ENCODE measurements at regions not wholly inside any gene's neighbourhood (a gene's known extent, or its start where the extent isn't known, plus 50 kb on each side); places are given as distances from the start of the nearest gene placed in this dataset.

DNA sequence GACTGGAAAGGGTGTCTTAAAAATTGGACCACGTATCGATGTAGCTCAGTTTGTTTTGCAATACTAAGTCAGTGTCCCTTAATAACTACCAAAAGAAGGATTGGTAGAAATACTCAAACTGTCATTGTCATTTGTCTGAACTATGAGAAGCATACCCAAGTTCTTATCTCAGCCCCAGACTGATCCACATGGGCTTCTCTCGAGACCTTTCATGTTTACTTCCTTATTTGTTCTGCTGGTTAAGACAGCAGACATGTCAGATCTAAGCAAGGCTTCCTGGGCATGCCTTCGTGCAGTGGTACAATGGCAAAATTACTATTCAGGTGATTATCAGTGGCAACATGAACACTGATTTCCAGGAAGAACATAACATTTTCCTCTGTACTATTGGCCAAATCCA is 211.1 kb upstream of the PHACTR1 start:
- Histone ChIP-seq H3K9me3 (no peaks in the 10 kb centered on the region), H3K4me1 (no peaks in the 10 kb centered on the region), H3K36me3 (replicated peaks) (no peaks in the 10 kb centered on the region), H3K27me3 (ENCODE audit: low read depth) (no peaks in the 10 kb centered on the region), H3K4me3 (no peak overlapping the region)
- in situ Hi-C loops (cut with MboI; ENCODE audit: low sequenced_read_pairs) = no loop called here
- DNase-seq (ENCODE audit: low spot score in 2 of 2) = no peak

GRCh38 chr6:12506159-12506558 is 210.4 kb upstream of the PHACTR1 start:
- no peak for DNase-seq (ENCODE audit: low spot score in 2 of 2)
- no peaks in the 10 kb centered on the region for H3K4me1 ChIP-seq
- no peak overlapping the region for H3K4me3 ChIP-seq
- no peaks in the 10 kb centered on the region for H3K9me3 ChIP-seq
- in situ Hi-C loops (cut with MboI; ENCODE audit: low sequenced_read_pairs) = no loop called here
- no peaks in the 10 kb centered on the region for H3K36me3 ChIP-seq (replicated peaks)
- H3K27me3 ChIP-seq (ENCODE audit: low read depth) = no peaks in the 10 kb centered on the region

GRCh38 chr6:12507636-12508035 is 208.9 kb upstream of the PHACTR1 start:
- Histone ChIP-seq H3K4me1 (no peaks in the 10 kb centered on the region), H3K36me3 (replicated peaks) (no peaks in the 10 kb centered on the region), H3K9me3 (no peaks in the 10 kb centered on the region), H3K4me3 (no peak overlapping the region), H3K27me3 (ENCODE audit: low read depth) (no peaks in the 10 kb centered on the region)
- DNase-seq (ENCODE audit: low spot score in 2 of 2) = no peak
- in situ Hi-C loops (cut with MboI; ENCODE audit: low sequenced_read_pairs) = no loop called here

- in situ Hi-C loops (cut with MboI; ENCODE audit: low sequenced_read_pairs) = no loop called here
- H3K36me3 ChIP-seq (replicated peaks) = no peaks in the 10 kb centered on the region
- no peak for DNase-seq (ENCODE audit: low spot score in 2 of 2)
- no peaks in the 10 kb centered on the region for H3K9me3 ChIP-seq
- H3K4me3 ChIP-seq = no peak overlapping the region
- no peaks in the 10 kb centered on the region for H3K27me3 ChIP-seq (ENCODE audit: low read depth)
- H3K4me1 ChIP-seq = no peaks in the 10 kb centered on the region
These were observed 208.0 kb upstream of the PHACTR1 start for GRCh38 chr6:12508553-12508952.

GRCh38 chr6:12509060-12509459 is 207.5 kb upstream of the PHACTR1 start:
- no peaks in the 10 kb centered on the region for H3K36me3 ChIP-seq (replicated peaks)
- no peak overlapping the region for H3K4me3 ChIP-seq
- no peaks in the 10 kb centered on the region for H3K9me3 ChIP-seq
- no peaks in the 10 kb centered on the region for H3K27me3 ChIP-seq (ENCODE audit: low read depth)
- H3K4me1 ChIP-seq = no peaks in the 10 kb centered on the region
- no peak for DNase-seq (ENCODE audit: low spot score in 2 of 2)
- in situ Hi-C loops (cut with MboI; ENCODE audit: low sequenced_read_pairs) = no loop called here

DNA sequence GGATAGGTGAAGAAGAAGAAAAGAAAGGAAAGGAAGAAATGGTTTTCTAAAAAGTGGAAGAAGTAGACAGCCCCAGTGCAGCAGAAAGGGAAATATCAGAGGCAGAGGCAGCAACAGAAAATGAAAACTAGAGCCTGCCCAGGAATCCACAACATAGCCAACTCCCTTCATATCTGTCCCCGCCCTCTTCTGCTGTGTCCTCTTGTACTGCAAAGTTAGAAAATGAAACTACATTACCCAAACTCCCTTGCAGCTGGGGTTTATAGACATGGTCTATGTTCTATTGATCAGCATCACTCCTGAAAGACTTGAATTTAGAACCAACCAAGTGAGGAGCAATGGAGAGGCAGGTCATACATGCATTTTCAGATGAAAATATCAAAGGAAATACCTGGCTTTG is 200.5 kb upstream of the PHACTR1 start:
- no peaks in the 10 kb centered on the region for H3K36me3 ChIP-seq (replicated peaks)
- H3K4me3 ChIP-seq = no peak overlapping the region
- no peaks in the 10 kb centered on the region for H3K27me3 ChIP-seq (ENCODE audit: low read depth)
- H3K9me3 ChIP-seq = no peaks in the 10 kb centered on the region
- H3K4me1 ChIP-seq = no peaks in the 10 kb centered on the region
- in situ Hi-C loops (cut with MboI; ENCODE audit: low sequenced_read_pairs) = no loop called here
- no peak for DNase-seq (ENCODE audit: low spot score in 2 of 2)

- no peaks in the 10 kb centered on the region for H3K4me1 ChIP-seq
- in situ Hi-C loops (cut with MboI; ENCODE audit: low sequenced_read_pairs) = no loop called here
- no peak for DNase-seq (ENCODE audit: low spot score in 2 of 2)
- H3K9me3 ChIP-seq = no peaks in the 10 kb centered on the region
- no peaks in the 10 kb centered on the region for H3K27me3 ChIP-seq (ENCODE audit: low read depth)
- H3K4me3 ChIP-seq = no peak overlapping the region
- no peaks in the 10 kb centered on the region for H3K36me3 ChIP-seq (replicated peaks)
These were observed 194.2 kb upstream of the PHACTR1 start for GRCh38 chr6:12522347-12522746.

DNA sequence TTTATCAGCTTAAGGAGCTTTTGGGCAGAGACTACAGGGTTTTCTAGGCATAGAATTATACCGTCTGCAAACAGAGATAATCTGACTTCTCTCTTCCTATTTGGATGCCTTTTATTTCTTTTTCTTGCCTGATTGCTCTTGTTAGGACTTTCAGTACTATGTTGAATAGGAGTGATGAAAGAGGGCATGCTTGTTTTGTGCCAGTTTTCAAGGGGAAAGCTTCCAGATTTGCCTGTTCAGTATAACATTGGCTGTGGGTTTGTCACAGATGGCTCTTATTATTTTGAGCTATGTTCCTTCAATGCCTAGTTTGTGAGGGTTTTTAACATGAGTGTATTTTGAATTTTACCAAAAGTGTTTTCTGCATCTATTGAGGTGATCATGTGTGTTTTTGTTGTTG is 192.8 kb upstream of the PHACTR1 start:
- Histone ChIP-seq H3K4me3 (no peak overlapping the region), H3K27me3 (ENCODE audit: low read depth) (no peaks in the 10 kb centered on the region), H3K36me3 (replicated peaks) (no peaks in the 10 kb centered on the region), H3K4me1 (no peaks in the 10 kb centered on the region), H3K9me3 (no peaks in the 10 kb centered on the region)
- no peak for DNase-seq (ENCODE audit: low spot score in 2 of 2)
- in situ Hi-C loops (cut with MboI; ENCODE audit: low sequenced_read_pairs) = no loop called here

DNA sequence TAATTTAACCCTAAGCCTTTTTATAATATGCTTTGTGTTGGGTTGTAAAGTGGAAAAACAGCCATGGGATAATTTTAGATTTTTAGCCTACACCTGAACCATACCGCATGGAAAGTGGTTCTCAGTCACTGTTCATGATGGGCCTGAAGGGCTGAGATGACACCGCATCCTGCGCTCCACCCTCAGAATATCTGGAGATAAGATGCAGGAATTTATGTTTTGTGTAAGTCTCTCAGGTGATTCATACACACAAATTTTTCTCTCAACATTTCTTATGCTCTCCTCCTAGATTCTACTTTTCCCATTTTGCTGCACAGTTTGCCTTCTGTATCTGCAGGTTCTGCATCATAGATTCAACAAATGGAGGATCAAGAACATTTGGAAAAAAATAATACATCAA is 191.3 kb upstream of the PHACTR1 start:
- Histone ChIP-seq H3K4me3 (no peak overlapping the region), H3K27me3 (ENCODE audit: low read depth) (no peaks in the 10 kb centered on the region), H3K36me3 (replicated peaks) (no peaks in the 10 kb centered on the region), H3K9me3 (no peaks in the 10 kb centered on the region), H3K4me1 (no peaks in the 10 kb centered on the region)
- in situ Hi-C loops (cut with MboI; ENCODE audit: low sequenced_read_pairs) = no loop called here
- no peak for DNase-seq (ENCODE audit: low spot score in 2 of 2)

DNA sequence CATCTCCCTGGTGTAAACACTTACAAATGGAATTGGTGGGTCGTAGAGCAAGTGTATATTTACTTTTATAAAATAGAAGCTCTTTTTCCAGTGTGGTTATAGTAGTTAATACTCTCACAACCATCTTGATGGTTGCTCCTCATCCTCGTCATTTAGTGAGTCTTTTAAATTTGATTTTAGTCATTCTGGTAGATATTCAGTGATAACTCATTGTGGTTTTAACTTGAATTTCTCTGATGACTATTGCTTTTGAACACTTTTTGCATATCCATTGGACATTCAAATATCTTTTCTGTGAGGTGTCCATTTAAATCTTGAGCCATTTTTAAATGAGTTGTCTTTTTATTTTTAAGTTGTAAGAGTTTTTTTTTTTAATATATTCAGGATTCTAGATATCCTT is 189.2 kb upstream of the PHACTR1 start:
- Histone ChIP-seq H3K4me1 (no peaks in the 10 kb centered on the region), H3K27me3 (ENCODE audit: low read depth) (no peaks in the 10 kb centered on the region), H3K9me3 (no peaks in the 10 kb centered on the region), H3K4me3 (no peak overlapping the region), H3K36me3 (replicated peaks) (no peaks in the 10 kb centered on the region)
- in situ Hi-C loops (cut with MboI; ENCODE audit: low sequenced_read_pairs) = no loop called here
- DNase-seq (ENCODE audit: low spot score in 2 of 2) = no peak

DNA sequence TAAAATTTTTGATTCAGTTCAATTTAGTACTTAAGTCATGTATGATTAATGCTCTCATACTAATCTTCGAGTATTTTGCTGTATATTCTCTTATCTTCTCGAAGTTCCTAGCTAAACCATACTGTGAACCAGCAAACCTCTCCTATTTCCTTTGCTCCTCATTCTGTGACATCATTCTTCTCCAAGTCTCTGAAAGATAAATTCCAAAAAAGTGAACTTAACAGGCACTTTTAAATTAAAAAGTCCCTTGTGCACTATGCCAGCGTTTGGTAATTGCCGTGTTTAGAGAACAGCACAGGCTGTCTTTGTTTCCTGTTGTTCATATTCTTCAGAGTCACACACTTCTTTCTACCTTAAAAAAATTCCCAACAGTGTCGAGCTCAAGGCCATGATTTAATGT is 188.4 kb upstream of the PHACTR1 start:
- H3K27me3 ChIP-seq (ENCODE audit: low read depth) = no peaks in the 10 kb centered on the region
- no peak for DNase-seq (ENCODE audit: low spot score in 2 of 2)
- H3K4me1 ChIP-seq = no peaks in the 10 kb centered on the region
- no peaks in the 10 kb centered on the region for H3K36me3 ChIP-seq (replicated peaks)
- no peaks in the 10 kb centered on the region for H3K9me3 ChIP-seq
- in situ Hi-C loops (cut with MboI; ENCODE audit: low sequenced_read_pairs) = no loop called here
- H3K4me3 ChIP-seq = no peak overlapping the region

DNA sequence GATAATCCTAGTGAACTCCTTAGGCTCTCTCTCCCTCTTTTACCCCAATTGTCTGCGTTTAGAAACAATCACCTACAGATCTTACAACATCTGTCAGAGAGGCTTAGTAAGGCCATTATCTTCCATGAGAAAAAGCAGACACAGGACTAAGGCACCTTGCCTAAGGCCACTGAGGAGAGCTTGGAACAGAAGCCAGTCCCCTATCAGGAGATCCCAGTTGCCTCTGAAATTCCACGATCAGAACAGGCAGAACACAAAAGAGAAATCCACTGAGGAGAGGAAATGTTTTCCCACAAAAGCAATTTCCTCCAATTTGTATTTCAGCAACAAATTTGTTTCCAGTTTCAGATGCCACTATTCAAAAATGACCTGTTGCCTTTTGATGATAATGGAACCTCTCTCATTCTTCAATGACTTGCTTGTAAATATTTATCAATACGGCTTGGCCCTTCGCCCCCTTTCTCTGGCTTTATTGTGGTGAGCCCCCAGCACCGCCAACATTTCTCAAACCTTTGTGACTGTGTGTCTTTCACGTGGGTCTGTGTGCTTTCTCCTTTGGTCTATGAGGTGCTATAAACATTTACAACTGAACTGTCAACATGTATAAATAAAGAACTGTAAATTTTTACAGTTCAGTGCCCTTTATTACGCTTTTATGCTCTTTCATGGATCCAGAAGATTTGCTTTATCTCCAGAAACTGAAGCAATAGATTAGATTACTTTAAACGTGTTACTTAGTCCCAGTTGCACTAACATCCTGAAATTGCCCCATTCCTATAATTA is 187.8 kb upstream of the PHACTR1 start:
- H3K36me3 ChIP-seq (replicated peaks) = no peaks in the 10 kb centered on the region
- no peaks in the 10 kb centered on the region for H3K9me3 ChIP-seq
- H3K27me3 ChIP-seq (ENCODE audit: low read depth) = no peaks in the 10 kb centered on the region
- in situ Hi-C loops (cut with MboI; ENCODE audit: low sequenced_read_pairs) = no loop called here
- H3K4me3 ChIP-seq = no peak overlapping the region
- no peak for DNase-seq (ENCODE audit: low spot score in 2 of 2)
- H3K4me1 ChIP-seq = no peaks in the 10 kb centered on the region

- Histone ChIP-seq H3K9me3 (no peaks in the 10 kb centered on the region), H3K27me3 (ENCODE audit: low read depth) (no peaks in the 10 kb centered on the region), H3K4me1 (no peaks in the 10 kb centered on the region), H3K36me3 (replicated peaks) (no peaks in the 10 kb centered on the region), H3K4me3 (no peak overlapping the region)
- in situ Hi-C loops (cut with MboI; ENCODE audit: low sequenced_read_pairs) = no loop called here
- no peak for DNase-seq (ENCODE audit: low spot score in 2 of 2)
These were observed 187.1 kb upstream of the PHACTR1 start for GRCh38 chr6:12529364-12530019.

- in situ Hi-C loops (cut with MboI; ENCODE audit: low sequenced_read_pairs) = no loop called here
- H3K27me3 ChIP-seq (ENCODE audit: low read depth) = no peaks in the 10 kb centered on the region
- H3K4me3 ChIP-seq = no peak overlapping the region
- H3K36me3 ChIP-seq (replicated peaks) = no peaks in the 10 kb centered on the region
- no peaks in the 10 kb centered on the region for H3K9me3 ChIP-seq
- no peaks in the 10 kb centered on the region for H3K4me1 ChIP-seq
- DNase-seq (ENCODE audit: low spot score in 2 of 2) = no peak
These were observed 186.2 kb upstream of the PHACTR1 start for GRCh38 chr6:12530345-12530744.

- Histone ChIP-seq H3K4me3 (no peak overlapping the region), H3K36me3 (replicated peaks) (no peaks in the 10 kb centered on the region), H3K9me3 (no peaks in the 10 kb centered on the region), H3K4me1 (no peaks in the 10 kb centered on the region), H3K27me3 (ENCODE audit: low read depth) (no peaks in the 10 kb centered on the region)
- DNase-seq (ENCODE audit: low spot score in 2 of 2) = no peak
- in situ Hi-C loops (cut with MboI; ENCODE audit: low sequenced_read_pairs) = no loop called here
These were observed 183.0 kb upstream of the PHACTR1 start for GRCh38 chr6:12533586-12533985.

Data from HAP-1 (cell line).